ENCODE measurements at regions not wholly inside any gene's neighbourhood (a gene's known extent, or its start where the extent isn't known, plus 50 kb on each side); places are given as distances from the start of the nearest gene placed in this dataset.

- TF ChIP-seq EP300 (IDR thresholded peaks at IDR 0.05; ENCODE audit: borderline replicate concordance) (no peak), CEBPB (IDR thresholded peaks at IDR 0.05) (no peak), TAF1 (IDR thresholded peaks at IDR 0.05; ENCODE audit: low read depth) (no peak)
- TF ChIP-seq, protein P1, sequence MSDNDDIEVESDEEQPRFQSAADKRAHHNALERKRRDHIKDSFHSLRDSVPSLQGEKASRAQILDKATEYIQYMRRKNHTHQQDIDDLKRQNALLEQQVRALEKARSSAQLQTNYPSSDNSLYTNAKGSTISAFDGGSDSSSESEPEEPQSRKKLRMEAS (IDR thresholded peaks at IDR 0.05) = no peak
Observed at GRCh38 chr11:29712616-29713015, 304.2 kb downstream of the KCNA4 start.

Measured in Ishikawa (cell line).